LNCAP (cell line): ENCODE measurements at regions not wholly inside any gene's neighbourhood (a gene's known extent, or its start where the extent isn't known, plus 50 kb on each side); places are given as distances from the start of the nearest gene placed in this dataset.

Experiments
- CTCF ChIP-seq: fragments of 450-650 bp; IDR thresholded peaks from 2 replicates; pipeline ENCODE4 v1.5.1; 2017; ENCODE audit warnings: mild to moderate bottlenecking

GRCh38 chr1:38183096-38183495, 136.5 kb upstream of the POU3F1 start:
- TF ChIP-seq CTCF: no peak

DNA sequence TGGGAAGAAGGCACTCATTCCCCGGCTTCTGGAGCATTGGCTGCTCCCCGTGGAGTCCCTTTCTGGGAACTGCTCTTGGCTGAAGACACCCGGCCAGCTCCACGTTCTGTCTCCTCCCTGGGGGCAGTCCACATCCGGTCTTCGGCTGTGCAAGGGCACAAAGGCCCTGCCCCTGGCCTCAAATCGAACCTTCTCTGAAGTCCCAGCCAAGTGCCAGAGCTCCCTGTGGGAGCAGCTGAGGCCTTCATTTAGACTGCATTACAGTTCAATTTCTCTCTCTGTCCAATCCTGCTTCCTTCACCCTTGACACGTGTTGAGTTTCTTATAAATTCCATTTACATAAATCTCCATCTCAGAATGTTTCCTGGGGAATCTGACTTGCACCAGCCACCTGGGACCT, 132.9 kb upstream of the POU3F1 start:
- no peak for TF ChIP-seq CTCF

GRCh38 chr1:38178216-38178615, 131.6 kb upstream of the POU3F1 start:
- no peak for TF ChIP-seq CTCF

DNA sequence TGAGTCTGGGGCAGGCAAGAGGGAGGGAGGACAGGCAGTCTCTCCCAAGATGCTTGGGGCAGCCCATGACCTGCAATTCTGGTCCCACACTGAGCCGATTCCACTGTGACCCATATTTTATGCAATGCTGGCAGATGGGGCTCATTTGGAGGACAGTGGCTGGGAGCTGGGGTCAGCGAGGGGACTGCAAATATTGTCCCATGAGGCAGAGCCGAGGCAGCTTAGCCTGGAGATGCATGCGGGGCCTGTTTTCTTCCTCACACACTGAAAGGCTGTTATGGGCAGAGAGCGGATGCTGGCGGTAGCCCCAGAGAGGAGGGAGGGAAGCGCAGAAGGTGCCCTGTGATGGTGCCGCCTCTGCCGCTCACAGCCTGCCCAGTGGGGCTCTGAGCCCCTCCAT, 128.5 kb upstream of the POU3F1 start:
- TF ChIP-seq CTCF: no peak

- no peak for TF ChIP-seq CTCF
These were observed 127.3 kb upstream of the POU3F1 start for GRCh38 chr1:38173848-38174247.

GRCh38 chr1:38173157-38173831, 126.7 kb upstream of the POU3F1 start:
- TF ChIP-seq CTCF: no peak

DNA sequence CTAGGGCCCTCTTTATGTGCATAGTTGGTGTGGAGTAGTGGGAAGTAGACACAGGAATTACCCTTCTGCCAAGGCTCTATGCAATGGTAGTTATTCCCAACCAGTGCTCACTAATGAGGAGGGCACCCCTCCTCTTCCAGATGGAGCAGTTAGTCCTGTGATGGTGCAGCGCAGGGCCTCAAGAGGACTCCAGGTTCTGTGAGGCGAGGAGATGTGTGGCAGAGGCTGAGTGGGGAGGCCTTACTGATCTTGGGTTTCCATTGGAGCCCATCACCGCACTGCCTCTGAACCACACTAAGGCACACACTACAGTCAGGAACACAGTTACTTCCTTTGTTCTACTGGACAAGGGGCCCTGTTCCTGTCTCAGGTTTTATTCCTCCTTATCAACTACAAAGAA, 122.5 kb upstream of the POU3F1 start:
- TF ChIP-seq CTCF: no peak

DNA sequence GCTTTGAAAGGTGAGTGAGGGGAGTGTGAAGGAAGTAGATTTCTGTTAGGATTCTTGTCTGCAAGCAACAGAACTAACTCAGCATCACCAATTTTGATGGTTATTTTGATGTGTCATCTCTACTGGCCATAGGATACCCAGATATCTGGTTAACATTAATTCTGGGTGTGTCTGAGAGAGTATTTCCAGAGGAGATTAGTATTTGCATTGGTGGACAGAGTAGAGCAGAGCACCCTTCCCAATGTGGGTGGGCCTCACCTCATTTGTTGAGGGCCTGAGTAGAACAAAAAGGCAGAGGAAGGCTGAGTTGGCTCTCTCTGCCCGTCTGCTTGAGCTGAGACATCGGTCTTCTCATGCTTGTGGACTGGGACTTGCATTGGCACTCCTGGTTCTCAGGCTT, 121.8 kb upstream of the POU3F1 start:
- no peak for TF ChIP-seq CTCF
